PC-3 (cell line): ENCODE measurements at regions not wholly inside any gene's neighbourhood (a gene's known extent, or its start where the extent isn't known, plus 50 kb on each side); places are given as distances from the start of the nearest gene placed in this dataset.
A peak's percentile ranks its signal among the peaks of the same experiment; 100 is the strongest.

Source experiments
- ATAC-seq: fragments of 200-7000 bp; cut with Tn5 transposase; 2 replicates; pipeline ENCODE4 v1.9.1; 2020; ENCODE audit warnings: mild to moderate bottlenecking, moderate library complexity
- BruUV-seq: library from RNA; stranded (reverse); fragments of 400-500 nt; replicated peaks from 2 replicates; lab custom pipeline; 2021; lab: Mats Ljungman, UMichigan
- CTCF ChIA-PET: fragments of 300-600 bp; sonication (Branson Sonifier 250); formaldehyde crosslinking; loops from one replicate; lab custom pipeline; 2022; ENCODE audit warnings: antibody characterized with exemption; lab: Charles Lee
- POLR2A ChIA-PET: fragments of 300-600 bp; sonication (Branson Sonifier 250); formaldehyde crosslinking; loops from one replicate; lab custom pipeline; 2022; ENCODE audit warnings: antibody characterized with exemption; ENCODE audit not compliant: unreplicated experiment; lab: Charles Lee
- DNase-seq: peaks from one replicate; pipeline ENCODE4 v3.0.0-alpha.2; 2015
- H2AFZ ChIP-seq: fragments of 300-600 bp; sonication (generic); 2 replicates; pipeline ENCODE4 v1.6.0; 2016; ENCODE audit warnings: antibody characterized with exemption, low read length
- H3F3A ChIP-seq: fragments of 300-600 bp; sonication (generic); one replicate; pipeline ENCODE4 v1.6.0; 2017; ENCODE audit warnings: antibody characterized with exemption, low read length, control low read depth, mild to moderate bottlenecking; ENCODE audit not compliant: unreplicated experiment
- H3K27ac ChIP-seq: fragments of 300-600 bp; sonication (generic); 2 replicates; pipeline ENCODE4 v1.5.1; 2016; ENCODE audit warnings: mild to moderate bottlenecking, low read length
- H3K27me3 ChIP-seq: fragments of 300-600 bp; sonication (generic); 2 replicates; pipeline ENCODE4 v1.6.1; 2016; ENCODE audit warnings: low read length, mixed read lengths
- H3K36me3 ChIP-seq: fragments of 300-600 bp; sonication (generic); 2 replicates; pipeline ENCODE4 v1.6.1; 2016; ENCODE audit warnings: low read depth, mixed run types, low read length, mixed read lengths
- H3K4me1 ChIP-seq: fragments of 300-600 bp; sonication (generic); 2 replicates; pipeline ENCODE4 v1.5.1; 2016; ENCODE audit warnings: low read length; ENCODE audit not compliant: insufficient read depth
- H3K4me2 ChIP-seq: fragments of 300-600 bp; sonication (generic); 2 replicates; pipeline ENCODE4 v1.6.0; 2016; ENCODE audit warnings: low read length
- H3K4me3 ChIP-seq: fragments of 300-600 bp; sonication (generic); 2 replicates; pipeline ENCODE4 v1.5.1; 2016; ENCODE audit warnings: mild to moderate bottlenecking, low read length, mixed read lengths
- H3K79me2 ChIP-seq: fragments of 300-600 bp; sonication (generic); 2 replicates; pipeline ENCODE4 v1.6.1; 2017; ENCODE audit warnings: low read length, mixed read lengths
- H3K9ac ChIP-seq: fragments of 300-600 bp; sonication (generic); 2 replicates; pipeline ENCODE4 v1.6.0; 2016; ENCODE audit warnings: mild to moderate bottlenecking, low read length
- H3K9me2 ChIP-seq: fragments of 300-600 bp; sonication (generic); replicated peaks from 2 replicates; pipeline ENCODE4 v1.6.1; 2016; ENCODE audit warnings: mixed run types, low read length, mixed read lengths
- H3K9me3 ChIP-seq: fragments of 300-600 bp; sonication (generic); 2 replicates; pipeline ENCODE4 v1.6.1; 2016; ENCODE audit warnings: low read length, mixed read lengths
- H4K20me1 ChIP-seq: fragments of 300-600 bp; sonication (generic); 2 replicates; pipeline ENCODE4 v1.6.1; 2016; ENCODE audit warnings: low read length, mixed read lengths
- EZH2 ChIP-seq: fragments of 300-600 bp; sonication (generic); IDR thresholded peaks from one replicate; pipeline ENCODE4 v1.6.1; 2017; ENCODE audit warnings: antibody characterized with exemption, mild to moderate bottlenecking, low read length; ENCODE audit not compliant: unreplicated experiment
- EZH2phosphoT487 ChIP-seq: fragments of 300-600 bp; sonication (generic); IDR thresholded peaks from 2 replicates; pipeline ENCODE4 v1.6.1; 2018; ENCODE audit warnings: mild to moderate bottlenecking, antibody characterized with exemption, low read length, borderline replicate concordance
- intact Hi-C: fragments of 100-400 bp; cut with micrococcal nuclease; formaldehyde crosslinking; loops from 2 replicates; pipeline ENCODE4 v1.9.0; 2023
- TF ChIP-seq, protein P1 (sequence below): fragments of 300-600 bp; sonication (generic); conservative IDR thresholded peaks from 2 replicates; pipeline ENCODE4 v1.5.1; 2017; ENCODE audit warnings: antibody characterized with exemption, low read depth, mild to moderate bottlenecking, low read length

DNA sequence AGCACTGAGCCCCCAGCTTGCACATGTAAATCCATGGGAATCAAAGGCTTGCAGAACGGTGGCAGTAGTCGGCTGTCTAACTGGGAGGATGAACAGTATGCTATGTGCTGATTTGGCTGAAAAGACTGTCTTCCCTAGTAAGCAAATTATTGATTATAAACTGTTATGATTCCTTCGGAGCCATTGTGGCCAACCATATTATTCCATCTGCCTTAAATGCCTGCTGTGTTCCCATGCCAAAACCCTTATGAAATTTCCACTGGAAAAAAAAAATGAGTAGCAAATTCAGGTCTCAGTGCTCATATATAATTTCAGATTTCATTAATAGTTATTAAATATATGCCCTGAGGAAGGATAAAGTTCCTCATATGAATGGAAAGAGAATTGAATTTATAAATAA, 132.7 kb upstream of the MID1 start:
- ChIA-PET CTCF (no interaction called here), POLR2A (no interaction called here)
- no TSS peak for BruUV-seq
- H3K4me1 ChIP-seq: peaks cover 12% of the 10 kb centered on the region
- H3K27me3 ChIP-seq: no peaks in the 10 kb centered on the region
- H3K79me2 ChIP-seq: no peaks in the 10 kb centered on the region
- no peaks in the 10 kb centered on the region for H4K20me1 ChIP-seq
- no peaks in the 10 kb centered on the region for H3F3A ChIP-seq
- H3K9ac ChIP-seq: no peak overlapping the region
- no peak overlapping the region for H3K4me2 ChIP-seq
- H3K4me3 ChIP-seq: no peak overlapping the region
- no peaks in the 10 kb centered on the region for H3K9me3 ChIP-seq
- no peaks in the 10 kb centered on the region for H3K9me2 ChIP-seq
- H3K36me3 ChIP-seq: no peaks in the 10 kb centered on the region
- DNase-seq (no peak), ATAC-seq (no peak)
- no peak overlapping the region for H2AFZ ChIP-seq
- intact Hi-C loops: no loop called here
- H3K27ac ChIP-seq: no peak overlapping the region
- TF ChIP-seq, protein P1, sequence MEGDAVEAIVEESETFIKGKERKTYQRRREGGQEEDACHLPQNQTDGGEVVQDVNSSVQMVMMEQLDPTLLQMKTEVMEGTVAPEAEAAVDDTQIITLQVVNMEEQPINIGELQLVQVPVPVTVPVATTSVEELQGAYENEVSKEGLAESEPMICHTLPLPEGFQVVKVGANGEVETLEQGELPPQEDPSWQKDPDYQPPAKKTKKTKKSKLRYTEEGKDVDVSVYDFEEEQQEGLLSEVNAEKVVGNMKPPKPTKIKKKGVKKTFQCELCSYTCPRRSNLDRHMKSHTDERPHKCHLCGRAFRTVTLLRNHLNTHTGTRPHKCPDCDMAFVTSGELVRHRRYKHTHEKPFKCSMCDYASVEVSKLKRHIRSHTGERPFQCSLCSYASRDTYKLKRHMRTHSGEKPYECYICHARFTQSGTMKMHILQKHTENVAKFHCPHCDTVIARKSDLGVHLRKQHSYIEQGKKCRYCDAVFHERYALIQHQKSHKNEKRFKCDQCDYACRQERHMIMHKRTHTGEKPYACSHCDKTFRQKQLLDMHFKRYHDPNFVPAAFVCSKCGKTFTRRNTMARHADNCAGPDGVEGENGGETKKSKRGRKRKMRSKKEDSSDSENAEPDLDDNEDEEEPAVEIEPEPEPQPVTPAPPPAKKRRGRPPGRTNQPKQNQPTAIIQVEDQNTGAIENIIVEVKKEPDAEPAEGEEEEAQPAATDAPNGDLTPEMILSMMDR: no peak
- TF ChIP-seq EZH2 (no peak), EZH2phosphoT487 (no peak)

DNA sequence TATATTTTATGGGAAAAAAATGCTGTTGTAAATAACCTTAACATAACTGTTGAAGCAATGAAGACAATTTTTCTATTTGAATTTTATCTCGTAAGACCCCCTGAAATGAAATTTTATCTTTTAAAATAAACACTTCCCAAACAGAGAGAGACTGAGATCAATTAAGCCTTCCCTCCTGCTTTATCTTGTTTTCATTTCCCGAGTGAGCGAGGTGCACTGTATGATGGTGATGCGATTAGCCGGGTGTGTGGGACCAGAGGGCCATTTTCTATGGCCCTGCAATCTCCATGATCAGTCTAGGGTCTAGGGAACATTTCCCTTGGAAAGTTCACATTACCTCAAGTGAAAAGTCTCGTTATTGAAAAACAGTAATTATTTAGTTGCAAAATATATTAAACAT, 134.1 kb upstream of the MID1 start:
- TF ChIP-seq EZH2phosphoT487: no peak
- TF ChIP-seq, protein P1: no peak
- TF ChIP-seq EZH2: no peak

DNA sequence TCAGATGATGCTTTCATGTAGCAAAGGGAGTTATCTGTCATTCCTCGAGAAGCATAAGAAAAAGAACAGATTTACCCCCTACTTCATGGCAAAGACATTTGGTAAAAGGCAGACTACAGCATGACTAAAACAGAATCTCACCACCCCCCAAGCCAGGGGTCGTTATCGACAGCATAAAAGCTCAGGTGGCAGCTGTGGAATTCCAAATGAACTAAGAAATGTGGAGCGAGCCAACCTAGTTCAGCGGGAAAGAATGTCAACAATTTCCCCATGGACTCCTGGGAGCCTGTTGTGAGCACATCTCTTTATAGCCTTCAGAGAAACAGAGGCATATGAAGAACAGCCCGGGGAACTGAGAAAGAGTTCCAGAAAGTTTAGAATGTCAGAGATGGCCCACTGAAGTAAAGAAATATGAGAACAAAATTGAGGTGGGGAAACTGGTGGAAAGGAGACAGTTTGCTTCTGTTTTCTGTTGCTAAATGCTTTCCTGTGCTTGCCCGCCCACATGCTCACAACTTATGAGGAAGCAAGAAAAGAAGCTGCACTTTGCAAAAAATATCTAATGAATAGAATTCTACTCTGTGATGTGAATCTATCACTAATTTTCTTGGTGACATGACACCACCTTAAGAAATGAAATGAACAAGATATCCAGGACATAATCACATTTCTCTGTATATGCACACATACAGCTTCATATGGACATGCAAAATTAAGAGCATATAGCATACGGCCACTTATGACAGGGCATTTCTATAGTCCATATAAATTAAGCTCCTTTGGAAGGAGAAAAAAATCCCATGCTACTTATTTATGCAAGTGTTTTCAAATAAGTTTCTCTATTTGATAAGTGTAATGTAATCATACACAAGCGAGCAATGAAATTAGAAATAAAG, 135.3 kb upstream of the MID1 start:
- Histone ChIP-seq H3K4me3 (no peak overlapping the region), H3K4me2 (peak overlapping the region; percentile 21; the same call in 1 of the 2 replicates), H3K4me1 (peaks cover 12% of the 10 kb centered on the region), H3F3A (no peaks in the 10 kb centered on the region), H3K27me3 (no peaks in the 10 kb centered on the region), H3K79me2 (no peaks in the 10 kb centered on the region), H3K27ac (no peak overlapping the region), H3K9me2 (no peaks in the 10 kb centered on the region), H2AFZ (no peak overlapping the region), H3K9ac (no peak overlapping the region), H3K36me3 (no peaks in the 10 kb centered on the region), H3K9me3 (no peaks in the 10 kb centered on the region), H4K20me1 (no peaks in the 10 kb centered on the region)
- ChIA-PET CTCF (interaction anchor here (0.5 kb wide), 1 partner anchor 549 kb away, joined by 4 read pairs; no protein-coding TSS in a partner anchor), POLR2A (no interaction called here)
- ATAC-seq: no peak
- TF ChIP-seq EZH2 (no peak), EZH2phosphoT487 (no peak)
- TF ChIP-seq, protein P1: no peak
- intact Hi-C loops: no loop called here
- no TSS peak for BruUV-seq
- no peak for DNase-seq

More for the DNA sequence above, 134.1 kb upstream of the MID1 start:
- H3K9me3 ChIP-seq: no peaks in the 10 kb centered on the region
- no peaks in the 10 kb centered on the region for H3K27me3 ChIP-seq
- POLR2A ChIA-PET: no interaction called here
- no peak overlapping the region for H3K4me2 ChIP-seq
- H3K36me3 ChIP-seq: no peaks in the 10 kb centered on the region
- BruUV-seq: no TSS peak
- H4K20me1 ChIP-seq: no peaks in the 10 kb centered on the region
- H3K79me2 ChIP-seq: no peaks in the 10 kb centered on the region
- peaks cover 12% of the 10 kb centered on the region for H3K4me1 ChIP-seq
- no peak overlapping the region for H3K27ac ChIP-seq
- DNase-seq (no peak), ATAC-seq (no peak)
- H3K9me2 ChIP-seq: no peaks in the 10 kb centered on the region
- H3K4me3 ChIP-seq: no peak overlapping the region
- H3F3A ChIP-seq: no peaks in the 10 kb centered on the region
- intact Hi-C loops: no loop called here
- H2AFZ ChIP-seq: no peak overlapping the region
- CTCF ChIA-PET: no interaction called here
- H3K9ac ChIP-seq: no peak overlapping the region
